Chondrocyte (in vitro differentiated cells): ENCODE measurements at regions not wholly inside any gene's neighbourhood (a gene's known extent, or its start where the extent isn't known, plus 50 kb on each side); places are given as distances from the start of the nearest gene placed in this dataset.

Experiments
- DNase-seq: peaks from one replicate; pipeline ENCODE4 v3.0.0; 2021; ENCODE audit warnings: mixed read lengths, low spot score
- H3K27ac Mint-ChIP-seq: one replicate; pipeline ENCODE4 v1.8.0; 2021; ENCODE audit warnings: mild to moderate bottlenecking, moderate library complexity, mixed read lengths; ENCODE audit not compliant: unreplicated experiment
- H3K27me3 Mint-ChIP-seq: 2 replicates; pipeline ENCODE4 v1.8.0; 2021; ENCODE audit warnings: low read depth, mixed read lengths
- H3K36me3 Mint-ChIP-seq: 2 replicates; pipeline ENCODE4 v1.8.0; 2021; ENCODE audit warnings: low read depth, mixed read lengths
- H3K4me1 Mint-ChIP-seq: 2 replicates; pipeline ENCODE4 v1.8.0; 2021; ENCODE audit warnings: low read depth, mild to moderate bottlenecking, mixed read lengths
- H3K4me3 Mint-ChIP-seq: one replicate; pipeline ENCODE4 v1.8.0; 2021; ENCODE audit warnings: mild to moderate bottlenecking, moderate library complexity, mixed read lengths; ENCODE audit not compliant: unreplicated experiment
- H3K9me3 Mint-ChIP-seq: 2 replicates; pipeline ENCODE4 v1.8.0; 2021; ENCODE audit warnings: low read depth, mixed read lengths
- CTCF ChIP-seq: fragments of 200-600 bp; sonication (generic); IDR thresholded peaks from 2 replicates; pipeline ENCODE4 v1.5.0; 2021; ENCODE audit warnings: antibody characterized with exemption, mild to moderate bottlenecking, moderate library complexity

GRCh38 chr5:38745836-38746732 is 99.7 kb upstream of the OSMR start:
- Mint-ChIP-seq H3K9me3 (peaks cover 14% of the 10 kb centered on the region), H3K4me3 (no peak overlapping the region), H3K27me3 (no peaks in the 10 kb centered on the region), H3K36me3 (peaks cover 3% of the 10 kb centered on the region), H3K4me1 (no peaks in the 10 kb centered on the region), H3K27ac (no peak overlapping the region)
- TF ChIP-seq CTCF = no peak
- DNase-seq = no peak

GRCh38 chr5:38749861-38750260 is 96.0 kb upstream of the OSMR start:
- Mint-ChIP-seq H3K4me3 (no peak overlapping the region), H3K27ac (no peak overlapping the region), H3K4me1 (no peaks in the 10 kb centered on the region), H3K27me3 (no peaks in the 10 kb centered on the region), H3K36me3 (no peaks in the 10 kb centered on the region), H3K9me3 (no peaks in the 10 kb centered on the region)
- no peak for TF ChIP-seq CTCF
- DNase-seq = no peak

GRCh38 chr5:38751103-38751502 is 94.7 kb upstream of the OSMR start:
- H3K27ac Mint-ChIP-seq = no peak overlapping the region
- H3K36me3 Mint-ChIP-seq = no peaks in the 10 kb centered on the region
- no peak overlapping the region for H3K4me3 Mint-ChIP-seq
- TF ChIP-seq CTCF = peak; percentile 26
- no peaks in the 10 kb centered on the region for H3K27me3 Mint-ChIP-seq
- no peaks in the 10 kb centered on the region for H3K9me3 Mint-ChIP-seq
- no peak for DNase-seq
- no peaks in the 10 kb centered on the region for H3K4me1 Mint-ChIP-seq

- no peak for DNase-seq
- no peaks in the 10 kb centered on the region for H3K36me3 Mint-ChIP-seq
- no peaks in the 10 kb centered on the region for H3K9me3 Mint-ChIP-seq
- no peak for TF ChIP-seq CTCF
- H3K4me3 Mint-ChIP-seq = no peak overlapping the region
- H3K4me1 Mint-ChIP-seq = no peaks in the 10 kb centered on the region
- no peaks in the 10 kb centered on the region for H3K27me3 Mint-ChIP-seq
- H3K27ac Mint-ChIP-seq = no peak overlapping the region
These were observed 93.7 kb upstream of the OSMR start for GRCh38 chr5:38752012-38752536.

- Mint-ChIP-seq H3K27ac (no peak overlapping the region), H3K36me3 (no peaks in the 10 kb centered on the region), H3K9me3 (no peaks in the 10 kb centered on the region), H3K27me3 (no peaks in the 10 kb centered on the region), H3K4me1 (no peaks in the 10 kb centered on the region), H3K4me3 (no peak overlapping the region)
- no peak for TF ChIP-seq CTCF
- DNase-seq = no peak
These were observed 93.2 kb upstream of the OSMR start for GRCh38 chr5:38752622-38753021.
